HEK293 (cell line): ENCODE measurements at regions not wholly inside any gene's neighbourhood (a gene's known extent, or its start where the extent isn't known, plus 50 kb on each side); places are given as distances from the start of the nearest gene placed in this dataset.
A peak's percentile ranks its signal among the peaks of the same experiment; 100 is the strongest.
"Not testable (repeated sequence)": the region's sequence is repeated elsewhere in the genome, so short reads cannot be mapped to it uniquely, and the experiment has no call there.

Experiments used
- CTCF ChIA-PET: fragments of 350-600 bp; formaldehyde crosslinking; extraction: SDS; loops from one replicate; lab custom pipeline; 2021; ENCODE audit warnings: antibody characterized with exemption; lab: Yijun Ruan, JAX
- POLR2A ChIA-PET: fragments of 300-600 bp; formaldehyde crosslinking; extraction: SDS; loops from one replicate; lab custom pipeline; 2020; ENCODE audit warnings: antibody characterized with exemption, inconsistent platforms; lab: Yijun Ruan, JAX
- H3K27ac ChIP-seq: fragments of 200-500 bp; sonication (Bioruptor generic); 2 replicates; pipeline ENCODE4 v1.5.1; 2014; ENCODE audit warnings: low read depth, low read length, control low read depth, inconsistent platforms; ENCODE audit errors: extremely low read depth
- H3K36me3 ChIP-seq, 2 experiments: fragments of 200-500 bp in 1 of 2; sonication (Bioruptor generic) in 1 of 2; 1 replicate in 1 of 2; 2 replicates in 1 of 2; pipeline ENCODE4 v1.5.1; 2014 to 2017; ENCODE audit warnings: inconsistent platforms in 2 of 2, low read length in 2 of 2; ENCODE audit not compliant: control insufficient read depth in 2 of 2, insufficient read depth in 1 of 2
- H3K4me1 ChIP-seq: fragments of 200-500 bp; sonication (Bioruptor generic); 2 replicates; pipeline ENCODE4 v1.5.1; 2014; ENCODE audit warnings: mild to moderate bottlenecking, low read length, inconsistent platforms; ENCODE audit not compliant: control insufficient read depth, insufficient read depth
- H3K4me3 ChIP-seq: 2 replicates; pipeline ENCODE4 v1.5.1; 2011; ENCODE audit warnings: low read depth, mild to moderate bottlenecking, control low read depth, low read length, moderate library complexity
- H3K9me3 ChIP-seq: fragments of 200-500 bp; sonication (Bioruptor generic); 2 replicates; pipeline ENCODE4 v1.5.1; 2014; ENCODE audit warnings: low read depth, low read length, inconsistent platforms; ENCODE audit not compliant: control insufficient read depth, insufficient read depth
- HOXA7 ChIP-seq: sonication (generic); formaldehyde crosslinking; IDR thresholded peaks from 2 replicates; pipeline ENCODE4 v1.8.1; 2022; ENCODE audit warnings: missing genetic modification reagents, borderline replicate concordance
- MZF1 ChIP-seq: fragments of 450-650 bp; formaldehyde crosslinking; IDR thresholded peaks from 2 replicates; pipeline ENCODE4 v1.5.1; 2017; ENCODE audit warnings: missing biosample characterization, missing genetic modification characterization, borderline replicate concordance
- ZFP37 ChIP-seq: fragments of 450-650 bp; formaldehyde crosslinking; IDR thresholded peaks from 2 replicates; pipeline ENCODE4 v1.5.1; 2016; ENCODE audit warnings: missing biosample characterization, missing genetic modification characterization
- ZFP69B ChIP-seq: fragments of 450-650 bp; formaldehyde crosslinking; IDR thresholded peaks from 2 replicates; pipeline ENCODE4 v1.5.1; 2016; ENCODE audit warnings: missing biosample characterization, missing genetic modification characterization
- ZNF114 ChIP-seq: fragments of 450-650 bp; formaldehyde crosslinking; IDR thresholded peaks from 2 replicates; pipeline ENCODE4 v1.5.0; 2017; ENCODE audit warnings: missing biosample characterization, missing genetic modification characterization
- ZNF132 ChIP-seq: fragments of 450-650 bp; formaldehyde crosslinking; IDR thresholded peaks from 2 replicates; pipeline ENCODE4 v1.5.1; 2017; ENCODE audit warnings: missing biosample characterization, missing genetic modification characterization, borderline replicate concordance
- ZNF169 ChIP-seq: fragments of 450-650 bp; formaldehyde crosslinking; IDR thresholded peaks from 2 replicates; pipeline ENCODE4 v1.5.1; 2016; ENCODE audit warnings: missing biosample characterization, missing genetic modification characterization
- ZNF202 ChIP-seq: fragments of 450-650 bp; formaldehyde crosslinking; IDR thresholded peaks from 2 replicates; pipeline ENCODE4 v1.5.1; 2016; ENCODE audit warnings: missing biosample characterization, missing genetic modification characterization, borderline replicate concordance
- ZNF248 ChIP-seq: fragments of 450-650 bp; formaldehyde crosslinking; IDR thresholded peaks from 2 replicates; pipeline ENCODE4 v1.5.1; 2017; ENCODE audit warnings: missing biosample characterization, missing genetic modification characterization
- ZNF292 ChIP-seq: fragments of 450-650 bp; formaldehyde crosslinking; IDR thresholded peaks from 2 replicates; pipeline ENCODE4 v1.5.1; 2016; ENCODE audit warnings: low read depth, missing biosample characterization, missing genetic modification characterization, borderline replicate concordance
- ZNF426 ChIP-seq: fragments of 450-650 bp; formaldehyde crosslinking; IDR thresholded peaks from 2 replicates; pipeline ENCODE4 v1.5.1; 2017; ENCODE audit warnings: missing biosample characterization, missing genetic modification characterization, mild to moderate bottlenecking, inconsistent platforms, moderate library complexity
- ZNF501 ChIP-seq: fragments of 450-650 bp; formaldehyde crosslinking; IDR thresholded peaks from 2 replicates; pipeline ENCODE4 v1.5.1; 2016; ENCODE audit warnings: missing biosample characterization, missing genetic modification characterization
- ZNF549 ChIP-seq: fragments of 450-650 bp; IDR thresholded peaks from 2 replicates; pipeline ENCODE4 v1.5.1; 2018; ENCODE audit warnings: missing biosample characterization, missing genetic modification characterization, mild to moderate bottlenecking, inconsistent platforms, moderate library complexity
- ZNF610 ChIP-seq: fragments of 450-650 bp; formaldehyde crosslinking; IDR thresholded peaks from 2 replicates; pipeline ENCODE4 v1.5.1; 2016; ENCODE audit warnings: missing biosample characterization, missing genetic modification characterization, borderline replicate concordance
- ZNF660 ChIP-seq: fragments of 450-650 bp; IDR thresholded peaks from 2 replicates; pipeline ENCODE4 v1.5.1; 2018; ENCODE audit warnings: missing biosample characterization, mild to moderate bottlenecking, missing genetic modification characterization
- ZNF664 ChIP-seq: fragments of 450-650 bp; formaldehyde crosslinking; IDR thresholded peaks from 2 replicates; pipeline ENCODE4 v1.5.1; 2016; ENCODE audit warnings: missing biosample characterization, missing genetic modification characterization
- ZNF768 ChIP-seq: fragments of 450-650 bp; formaldehyde crosslinking; IDR thresholded peaks from 2 replicates; pipeline ENCODE4 v1.5.1; 2018; ENCODE audit warnings: missing biosample characterization, mild to moderate bottlenecking, missing genetic modification characterization
- ZNF776 ChIP-seq: fragments of 450-650 bp; formaldehyde crosslinking; IDR thresholded peaks from 2 replicates; pipeline ENCODE4 v1.5.0; 2017; ENCODE audit warnings: missing biosample characterization, missing genetic modification characterization, borderline replicate concordance
- ZSCAN16 ChIP-seq: fragments of 450-650 bp; formaldehyde crosslinking; IDR thresholded peaks from 2 replicates; pipeline ENCODE4 v1.5.1; 2016; ENCODE audit warnings: missing biosample characterization, missing genetic modification characterization
- TF ChIP-seq, protein P1 (sequence below): fragments of 450-650 bp; formaldehyde crosslinking; IDR thresholded peaks from 2 replicates; pipeline ENCODE4 v1.5.1; 2017; ENCODE audit warnings: missing biosample characterization, missing genetic modification characterization

DNA sequence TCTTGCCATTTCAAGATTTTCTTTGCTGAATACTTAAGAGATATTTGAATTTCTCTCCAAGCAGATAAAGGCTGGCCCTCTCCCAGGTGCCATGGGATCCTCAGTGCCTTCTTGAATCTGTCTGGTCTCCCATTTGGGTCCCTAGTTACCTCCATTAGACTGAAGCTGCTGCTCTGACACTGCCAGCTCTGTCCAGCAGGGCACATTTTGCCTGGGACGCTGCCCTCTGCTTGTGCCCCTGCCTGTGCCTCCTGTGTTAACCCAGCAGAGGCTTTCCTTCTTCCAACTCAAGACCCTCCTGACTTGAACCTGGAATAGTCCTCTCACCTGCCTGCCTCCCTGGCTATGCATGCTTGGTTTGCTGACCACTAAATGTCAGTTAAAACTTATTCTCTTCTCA is 406.3 kb downstream of the BUD13 start:
- Histone ChIP-seq H3K4me1 (no peaks in the 10 kb centered on the region), H3K36me3 (no peaks in the 10 kb centered on the region), H3K27ac (no peak overlapping the region), H3K4me3 (no peak overlapping the region), H3K9me3 (no peaks in the 10 kb centered on the region)
- CTCF ChIA-PET, result no interaction called here
- TF ChIP-seq ZNF660 (tag by site-specific recombination) (no peak), ZNF169 (tag by site-specific recombination) (no peak), ZNF768 (no peak), ZSCAN16 (tag by site-specific recombination) (no peak), ZNF248 (tag by site-specific recombination) (no peak), ZFP37 (no peak), ZNF549 (tag by site-specific recombination) (no peak), ZNF776 (tag by site-specific recombination) (no peak), ZNF132 (no peak), ZNF426 (tag by site-specific recombination) (no peak), ZFP69B (tag by site-specific recombination) (no peak), ZNF501 (tag by site-specific recombination) (no peak), MZF1 (tag by site-specific recombination) (no peak), ZNF202 (no peak), ZNF664 (tag by site-specific recombination) (no peak)
- POLR2A ChIA-PET, result no interaction called here

DNA sequence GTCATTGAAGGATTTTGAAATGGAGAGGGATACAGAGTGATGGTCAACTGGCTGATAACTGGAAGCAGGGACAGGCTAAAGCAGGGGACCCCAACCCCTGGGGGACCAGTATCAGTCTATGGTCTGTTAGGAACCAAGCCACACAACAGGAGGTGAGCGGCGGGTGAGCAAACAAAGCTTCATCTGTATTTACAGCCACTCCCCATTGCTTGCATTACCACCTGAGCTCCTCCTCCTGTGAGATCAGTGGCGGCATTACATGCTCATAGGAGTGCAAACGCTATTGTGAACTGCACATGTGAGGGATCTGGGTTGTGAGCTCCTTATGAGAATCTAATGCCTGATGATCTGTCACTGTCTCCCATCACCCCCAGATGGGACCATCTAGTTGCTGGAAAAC is 407.9 kb downstream of the BUD13 start:
- H3K9me3 ChIP-seq, POLR2A ChIA-PET, H3K27ac ChIP-seq, CTCF ChIA-PET, H3K4me1 ChIP-seq, H3K4me3 ChIP-seq, H3K36me3 ChIP-seq: not testable (repeated sequence)
- peak; percentile 91 for TF ChIP-seq ZNF610 (tag by site-specific recombination)

DNA sequence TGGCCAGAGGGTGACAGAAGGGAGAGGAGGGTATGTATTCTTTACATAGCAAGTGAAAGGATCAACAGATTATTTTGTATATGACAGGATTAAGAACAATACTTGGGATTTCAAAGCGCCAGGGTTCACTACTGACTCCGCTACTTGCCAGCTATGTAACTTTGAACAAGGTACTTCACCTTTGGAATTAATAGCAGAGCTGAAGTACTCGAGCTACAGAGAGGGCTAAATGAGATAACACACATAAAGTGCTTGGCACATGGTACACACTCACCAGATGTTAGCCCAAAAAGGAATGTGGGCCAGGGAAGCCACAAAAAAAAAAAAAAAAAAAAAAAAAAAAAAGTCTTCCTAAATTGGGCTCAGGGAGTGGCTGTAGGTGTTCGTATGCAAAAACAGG is 408.4 kb downstream of the BUD13 start:
- H3K4me3 ChIP-seq, result no peak overlapping the region
- no peak overlapping the region for H3K27ac ChIP-seq
- H3K4me1 ChIP-seq, result no peaks in the 10 kb centered on the region
- CTCF ChIA-PET, result no interaction called here
- no peaks in the 10 kb centered on the region for H3K9me3 ChIP-seq
- no peaks in the 10 kb centered on the region for H3K36me3 ChIP-seq
- POLR2A ChIA-PET, result no interaction called here
- TF ChIP-seq ZNF292 (no peak), ZNF114 (tag by site-specific recombination) (no peak), HOXA7 (CRISPR knock-in tag) (no peak)
- TF ChIP-seq, protein P1, sequence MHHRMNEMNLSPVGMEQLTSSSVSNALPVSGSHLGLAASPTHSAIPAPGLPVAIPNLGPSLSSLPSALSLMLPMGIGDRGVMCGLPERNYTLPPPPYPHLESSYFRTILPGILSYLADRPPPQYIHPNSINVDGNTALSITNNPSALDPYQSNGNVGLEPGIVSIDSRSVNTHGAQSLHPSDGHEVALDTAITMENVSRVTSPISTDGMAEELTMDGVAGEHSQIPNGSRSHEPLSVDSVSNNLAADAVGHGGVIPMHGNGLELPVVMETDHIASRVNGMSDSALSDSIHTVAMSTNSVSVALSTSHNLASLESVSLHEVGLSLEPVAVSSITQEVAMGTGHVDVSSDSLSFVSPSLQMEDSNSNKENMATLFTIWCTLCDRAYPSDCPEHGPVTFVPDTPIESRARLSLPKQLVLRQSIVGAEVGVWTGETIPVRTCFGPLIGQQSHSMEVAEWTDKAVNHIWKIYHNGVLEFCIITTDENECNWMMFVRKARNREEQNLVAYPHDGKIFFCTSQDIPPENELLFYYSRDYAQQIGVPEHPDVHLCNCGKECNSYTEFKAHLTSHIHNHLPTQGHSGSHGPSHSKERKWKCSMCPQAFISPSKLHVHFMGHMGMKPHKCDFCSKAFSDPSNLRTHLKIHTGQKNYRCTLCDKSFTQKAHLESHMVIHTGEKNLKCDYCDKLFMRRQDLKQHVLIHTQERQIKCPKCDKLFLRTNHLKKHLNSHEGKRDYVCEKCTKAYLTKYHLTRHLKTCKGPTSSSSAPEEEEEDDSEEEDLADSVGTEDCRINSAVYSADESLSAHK (tag by site-specific recombination), result no peak
